ENCODE measurements at regions not wholly inside any gene's neighbourhood (a gene's known extent, or its start where the extent isn't known, plus 50 kb on each side); places are given as distances from the start of the nearest gene placed in this dataset.

GRCh38 chr5:74469234-74469994 lies 171.1 kb downstream of the ENC1 start:
- H3K4me3 ChIP-seq (ENCODE audit: insufficient read depth, low read depth, low read length) = no peak overlapping the region
- no peaks in the 10 kb centered on the region for H3K36me3 ChIP-seq (replicated peaks; ENCODE audit: control insufficient read depth, insufficient read depth, low read length)
- no peaks in the 10 kb centered on the region for H3K27me3 ChIP-seq (ENCODE audit: control insufficient read depth, insufficient read depth, low read length)
- no peak for DNase-seq

- no peaks in the 10 kb centered on the region for H3K27me3 ChIP-seq (ENCODE audit: control insufficient read depth, insufficient read depth, low read length)
- no peak for DNase-seq
- H3K4me3 ChIP-seq (ENCODE audit: insufficient read depth, low read depth, low read length) = no peak overlapping the region
- H3K36me3 ChIP-seq (replicated peaks; ENCODE audit: control insufficient read depth, insufficient read depth, low read length) = no peaks in the 10 kb centered on the region
Measured at GRCh38 chr5:74468421-74468820, 172.1 kb downstream of the ENC1 start.

- no peaks in the 10 kb centered on the region for H3K27me3 ChIP-seq (ENCODE audit: control insufficient read depth, insufficient read depth, low read length)
- H3K36me3 ChIP-seq (replicated peaks; ENCODE audit: control insufficient read depth, insufficient read depth, low read length) = no peaks in the 10 kb centered on the region
- H3K4me3 ChIP-seq (ENCODE audit: insufficient read depth, low read depth, low read length) = no peak overlapping the region
- no peak for DNase-seq
Measured at GRCh38 chr5:74465724-74466123, 174.8 kb downstream of the ENC1 start.

- H3K27me3 ChIP-seq (ENCODE audit: control insufficient read depth, insufficient read depth, low read length) = no peaks in the 10 kb centered on the region
- no peak for DNase-seq
- H3K36me3 ChIP-seq (replicated peaks; ENCODE audit: control insufficient read depth, insufficient read depth, low read length) = no peaks in the 10 kb centered on the region
- H3K4me3 ChIP-seq (ENCODE audit: insufficient read depth, low read depth, low read length) = no peak overlapping the region
Measured at GRCh38 chr5:74464512-74465209, 175.9 kb downstream of the ENC1 start.

GRCh38 chr5:74462356-74462755 lies 178.2 kb downstream of the ENC1 start:
- Histone ChIP-seq H3K27me3 (ENCODE audit: control insufficient read depth, insufficient read depth, low read length) (no peaks in the 10 kb centered on the region), H3K4me3 (ENCODE audit: insufficient read depth, low read depth, low read length) (no peak overlapping the region), H3K36me3 (replicated peaks; ENCODE audit: control insufficient read depth, insufficient read depth, low read length) (no peaks in the 10 kb centered on the region)
- no peak for DNase-seq

GRCh38 chr5:74461251-74461650 lies 179.3 kb downstream of the ENC1 start:
- Histone ChIP-seq H3K4me3 (ENCODE audit: insufficient read depth, low read depth, low read length) (no peak overlapping the region), H3K27me3 (ENCODE audit: control insufficient read depth, insufficient read depth, low read length) (no peaks in the 10 kb centered on the region), H3K36me3 (replicated peaks; ENCODE audit: control insufficient read depth, insufficient read depth, low read length) (no peaks in the 10 kb centered on the region)
- DNase-seq = no peak

GRCh38 chr5:74460694-74461093 lies 179.8 kb downstream of the ENC1 start:
- H3K27me3 ChIP-seq (ENCODE audit: control insufficient read depth, insufficient read depth, low read length) = no peaks in the 10 kb centered on the region
- H3K4me3 ChIP-seq (ENCODE audit: insufficient read depth, low read depth, low read length) = no peak overlapping the region
- DNase-seq = no peak
- H3K36me3 ChIP-seq (replicated peaks; ENCODE audit: control insufficient read depth, insufficient read depth, low read length) = no peaks in the 10 kb centered on the region

GRCh38 chr5:74459984-74460383 lies 180.5 kb downstream of the ENC1 start:
- Histone ChIP-seq H3K4me3 (ENCODE audit: insufficient read depth, low read depth, low read length) (no peak overlapping the region), H3K27me3 (ENCODE audit: control insufficient read depth, insufficient read depth, low read length) (no peaks in the 10 kb centered on the region), H3K36me3 (replicated peaks; ENCODE audit: control insufficient read depth, insufficient read depth, low read length) (no peaks in the 10 kb centered on the region)
- no peak for DNase-seq

GRCh38 chr5:74457876-74458275 lies 182.7 kb downstream of the ENC1 start:
- H3K27me3 ChIP-seq (ENCODE audit: control insufficient read depth, insufficient read depth, low read length) = no peaks in the 10 kb centered on the region
- H3K4me3 ChIP-seq (ENCODE audit: insufficient read depth, low read depth, low read length) = no peak overlapping the region
- DNase-seq = no peak
- no peaks in the 10 kb centered on the region for H3K36me3 ChIP-seq (replicated peaks; ENCODE audit: control insufficient read depth, insufficient read depth, low read length)

GRCh38 chr5:74454263-74455030 lies 186.1 kb downstream of the ENC1 start:
- H3K4me3 ChIP-seq (ENCODE audit: insufficient read depth, low read depth, low read length) = no peak overlapping the region
- no peaks in the 10 kb centered on the region for H3K36me3 ChIP-seq (replicated peaks; ENCODE audit: control insufficient read depth, insufficient read depth, low read length)
- no peak for DNase-seq
- H3K27me3 ChIP-seq (ENCODE audit: control insufficient read depth, insufficient read depth, low read length) = no peaks in the 10 kb centered on the region

GRCh38 chr5:74452856-74453255 lies 187.7 kb downstream of the ENC1 start:
- H3K4me3 ChIP-seq (ENCODE audit: insufficient read depth, low read depth, low read length) = no peak overlapping the region
- no peaks in the 10 kb centered on the region for H3K27me3 ChIP-seq (ENCODE audit: control insufficient read depth, insufficient read depth, low read length)
- H3K36me3 ChIP-seq (replicated peaks; ENCODE audit: control insufficient read depth, insufficient read depth, low read length) = no peaks in the 10 kb centered on the region
- no peak for DNase-seq

GRCh38 chr5:74450095-74450494 lies 190.4 kb downstream of the ENC1 start:
- no peaks in the 10 kb centered on the region for H3K27me3 ChIP-seq (ENCODE audit: control insufficient read depth, insufficient read depth, low read length)
- H3K36me3 ChIP-seq (replicated peaks; ENCODE audit: control insufficient read depth, insufficient read depth, low read length) = no peaks in the 10 kb centered on the region
- no peak for DNase-seq
- no peak overlapping the region for H3K4me3 ChIP-seq (ENCODE audit: insufficient read depth, low read depth, low read length)

GRCh38 chr5:74446725-74447241 lies 193.7 kb downstream of the ENC1 start:
- Histone ChIP-seq H3K36me3 (replicated peaks; ENCODE audit: control insufficient read depth, insufficient read depth, low read length) (no peaks in the 10 kb centered on the region), H3K4me3 (ENCODE audit: insufficient read depth, low read depth, low read length) (no peak overlapping the region), H3K27me3 (ENCODE audit: control insufficient read depth, insufficient read depth, low read length) (no peaks in the 10 kb centered on the region)
- no peak for DNase-seq

- no peak overlapping the region for H3K4me3 ChIP-seq (ENCODE audit: insufficient read depth, low read depth, low read length)
- no peak for DNase-seq
- H3K27me3 ChIP-seq (ENCODE audit: control insufficient read depth, insufficient read depth, low read length) = no peaks in the 10 kb centered on the region
- H3K36me3 ChIP-seq (replicated peaks; ENCODE audit: control insufficient read depth, insufficient read depth, low read length) = no peaks in the 10 kb centered on the region
Measured at GRCh38 chr5:74442466-74442865, 198.1 kb downstream of the ENC1 start.

- H3K27me3 ChIP-seq (ENCODE audit: control insufficient read depth, insufficient read depth, low read length) = no peaks in the 10 kb centered on the region
- no peaks in the 10 kb centered on the region for H3K36me3 ChIP-seq (replicated peaks; ENCODE audit: control insufficient read depth, insufficient read depth, low read length)
- no peak overlapping the region for H3K4me3 ChIP-seq (ENCODE audit: insufficient read depth, low read depth, low read length)
- no peak for DNase-seq
Measured at GRCh38 chr5:74441616-74442015, 198.9 kb downstream of the ENC1 start.
